ENCODE measurements at regions not wholly inside any gene's neighbourhood (a gene's known extent, or its start where the extent isn't known, plus 50 kb on each side); places are given as distances from the start of the nearest gene placed in this dataset.
"Not testable (repeated sequence)": the region's sequence is repeated elsewhere in the genome, so short reads cannot be mapped to it uniquely, and the experiment has no call there.

GRCh38 chr13:110006304-110006703 is 219.9 kb upstream of the IRS2 start:
- no peak for DNase-seq

GRCh38 chr13:110005563-110005962 is 219.2 kb upstream of the IRS2 start:
- no peak for DNase-seq

DNA sequence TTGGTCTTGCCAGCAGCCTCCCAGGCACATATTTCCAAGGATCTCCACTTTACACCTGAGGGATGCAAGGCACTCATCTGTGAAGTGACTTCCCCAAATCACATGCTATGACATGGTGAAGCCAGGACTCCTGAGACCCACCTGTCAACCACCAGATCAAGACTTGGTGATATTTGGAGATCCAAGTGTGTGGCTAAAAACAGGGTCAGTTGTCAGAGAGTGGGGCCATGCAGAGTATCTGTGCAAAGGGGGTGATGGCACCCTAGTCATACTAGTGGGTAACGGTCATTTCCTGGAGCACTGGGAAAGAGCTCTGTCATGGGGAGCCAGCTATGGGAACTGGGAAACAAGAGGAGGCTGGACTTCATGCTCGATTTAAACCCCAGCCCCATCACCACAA is 218.4 kb upstream of the IRS2 start:
- DNase-seq = no peak

DNA sequence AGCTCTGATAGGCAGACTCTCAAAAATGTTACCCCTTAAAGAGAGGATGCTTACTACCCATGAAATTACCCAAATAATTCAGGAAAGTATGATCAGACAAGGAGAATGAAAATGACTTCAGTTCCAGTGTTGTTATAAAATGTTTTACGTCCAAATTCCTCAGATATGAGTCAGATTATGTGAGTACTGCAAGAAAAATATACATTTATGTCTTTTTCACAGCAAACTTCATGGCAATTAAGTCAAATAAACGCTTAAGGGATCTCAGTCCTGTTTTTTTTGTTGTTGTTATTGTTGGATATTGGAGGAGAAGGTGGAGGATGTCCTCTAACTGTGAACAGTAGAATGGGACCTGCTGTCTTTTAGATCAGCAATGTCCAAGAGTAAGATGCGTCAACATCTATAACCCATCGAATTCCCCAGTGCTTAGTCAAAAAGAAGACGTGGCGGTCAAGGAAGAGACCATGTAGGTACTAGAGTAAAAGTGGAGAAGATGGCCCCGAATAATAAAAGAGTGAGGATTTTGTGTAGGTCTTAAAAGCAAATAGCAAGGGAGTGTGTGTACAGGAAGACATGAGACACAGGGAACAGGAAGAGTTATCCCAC is 215.4 kb upstream of the IRS2 start:
- no peak for DNase-seq

DNA sequence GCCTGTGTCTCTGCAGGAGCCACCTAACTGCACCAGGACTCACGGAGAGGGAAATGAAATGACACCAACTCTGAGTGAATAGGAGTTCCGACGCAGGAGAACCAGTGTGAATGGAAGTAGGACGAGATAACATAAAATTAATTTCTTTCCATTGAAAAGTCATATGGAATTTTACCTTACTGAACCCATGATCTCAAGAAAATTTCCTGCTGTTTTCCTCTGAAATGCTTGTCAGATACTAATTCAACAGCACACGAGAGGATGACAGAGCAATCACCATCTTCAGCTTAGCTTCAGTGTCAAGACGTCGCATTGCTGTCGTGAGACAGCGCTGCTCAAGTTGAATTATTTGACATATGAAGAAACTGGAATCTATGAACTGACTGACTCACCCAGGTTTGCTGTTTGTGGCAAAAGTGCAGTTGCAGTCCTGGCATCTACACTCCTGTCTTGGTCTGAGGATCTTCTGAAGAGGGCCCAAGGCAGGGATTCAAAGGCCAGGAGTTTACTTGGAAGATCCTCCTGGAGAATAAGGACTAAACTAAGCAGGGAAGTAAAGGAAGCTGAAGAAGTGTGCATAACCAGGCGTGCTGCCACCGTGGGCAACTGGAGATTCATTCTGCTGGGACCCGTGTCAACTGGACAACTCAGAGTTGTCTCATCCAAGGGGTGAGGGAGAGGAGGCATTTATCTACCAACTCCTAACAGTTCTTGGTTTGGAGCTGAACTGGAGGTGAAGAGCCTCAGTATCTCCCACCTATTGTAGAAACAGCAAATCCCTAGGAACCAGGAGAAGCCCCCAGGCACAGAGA is 214.4 kb upstream of the IRS2 start:
- DNase-seq = no peak

- DNase-seq = no peak
These were observed 213.5 kb upstream of the IRS2 start for GRCh38 chr13:109999659-110000533.

- no peak for DNase-seq
These were observed 212.5 kb upstream of the IRS2 start for GRCh38 chr13:109998684-109999533.

DNA sequence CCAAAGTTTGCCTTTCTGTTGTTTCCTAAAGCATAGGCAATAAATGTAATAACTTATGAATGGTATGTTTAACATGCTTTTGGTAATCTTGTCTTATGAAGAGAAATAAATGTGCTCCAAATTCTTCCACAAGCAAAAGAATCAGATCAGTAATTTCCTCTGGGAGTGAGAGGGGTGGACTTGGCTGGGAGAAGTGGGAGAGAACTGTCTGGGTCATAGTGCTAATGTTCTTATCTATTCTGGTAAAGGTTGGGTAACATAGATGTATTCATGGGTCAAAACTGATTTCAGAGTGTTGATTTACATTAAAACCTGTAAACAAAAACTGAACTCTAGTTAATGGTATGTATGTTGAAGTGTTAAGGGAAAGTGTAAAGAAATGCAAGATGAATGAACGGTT is 211.7 kb upstream of the IRS2 start:
- no peak for DNase-seq

DNA sequence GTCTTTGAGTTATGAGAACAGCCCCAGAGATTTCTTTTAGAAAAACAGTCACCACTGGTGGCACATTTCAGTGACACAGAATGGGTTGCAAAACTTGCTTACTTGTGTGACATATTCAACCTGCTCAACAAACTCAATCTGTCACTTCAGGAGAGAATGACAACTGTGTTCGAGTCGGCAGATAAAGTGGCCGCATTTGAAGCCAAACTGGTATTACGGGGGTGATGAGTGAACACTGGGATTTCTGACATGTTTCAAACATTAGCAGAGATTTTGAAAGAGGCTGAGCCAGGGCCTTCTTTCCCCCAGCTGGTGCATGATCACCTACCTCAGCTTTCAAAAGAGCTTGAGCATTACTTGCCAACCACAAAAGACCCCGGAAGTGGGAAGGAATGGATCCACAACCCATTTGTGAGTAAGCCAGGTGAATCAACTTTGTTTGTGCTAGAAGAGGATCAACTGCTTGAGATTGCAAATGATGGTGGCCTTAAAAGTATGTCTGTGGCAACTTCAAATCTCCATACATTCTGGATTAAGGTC is 210.7 kb upstream of the IRS2 start:
- not testable (repeated sequence) for DNase-seq

GRCh38 chr13:109996404-109996960 is 210.1 kb upstream of the IRS2 start:
- no peak for DNase-seq

DNA sequence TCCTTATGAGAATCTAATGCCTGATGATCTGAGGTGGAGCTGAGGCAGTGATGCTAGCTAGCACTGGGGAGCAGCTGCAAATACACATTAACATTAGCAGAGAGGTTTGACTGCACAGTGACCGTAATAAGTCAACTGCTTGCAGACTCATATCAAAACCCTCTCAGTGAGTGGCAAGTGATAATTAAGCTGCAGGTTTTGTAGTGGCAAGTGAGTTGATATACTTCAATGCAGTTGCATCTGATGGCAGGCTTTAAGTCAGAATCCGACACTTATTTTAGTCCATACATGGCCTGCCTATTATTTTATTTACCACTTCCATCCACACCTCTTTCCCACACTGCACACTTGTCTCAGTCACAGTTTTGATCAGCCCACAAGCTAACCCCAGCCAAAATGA is 209.2 kb upstream of the IRS2 start:
- no peak for DNase-seq

DNA sequence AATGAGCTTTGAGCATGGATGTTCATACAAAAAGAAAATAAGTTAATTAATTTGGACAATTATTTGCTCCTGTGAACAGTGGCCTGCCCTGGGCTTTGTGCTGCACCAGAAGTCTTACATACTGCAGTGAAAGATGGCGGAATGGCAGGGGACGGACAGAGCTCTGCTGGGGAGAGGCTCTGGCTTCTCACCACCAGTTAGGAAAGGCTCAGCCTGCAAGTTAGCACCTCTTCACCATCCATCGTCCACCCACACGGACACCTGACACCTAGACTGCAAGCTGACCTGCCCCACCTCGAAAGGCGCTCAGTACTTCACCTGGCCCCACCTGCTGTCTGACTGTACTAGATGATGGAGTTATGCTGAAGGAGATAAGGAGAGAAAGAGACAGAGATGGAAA is 203.9 kb upstream of the IRS2 start:
- no peak for DNase-seq

GRCh38 chr13:109989686-109990085 is 203.3 kb upstream of the IRS2 start:
- no peak for DNase-seq

- no peak for DNase-seq
These were observed 202.8 kb upstream of the IRS2 start for GRCh38 chr13:109989155-109989554.

DNA sequence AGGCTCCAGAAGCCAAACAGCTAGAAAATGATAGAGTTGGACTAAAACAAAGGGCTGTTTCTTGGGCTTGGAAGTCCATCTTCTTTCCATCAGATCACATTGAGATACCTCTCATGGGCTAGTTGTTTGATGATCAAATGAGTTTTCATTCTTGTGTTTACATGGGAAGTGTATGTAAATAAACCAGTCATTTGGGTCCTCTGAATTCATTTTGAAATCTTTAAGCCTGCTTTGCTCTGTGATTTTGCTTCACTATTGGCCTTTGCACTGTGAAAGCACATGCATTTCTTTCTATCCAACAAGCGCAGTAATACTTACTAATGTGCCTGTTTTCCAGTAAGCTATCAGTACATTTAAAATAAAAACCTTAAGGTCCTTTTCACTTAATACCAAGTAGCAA is 200.5 kb upstream of the IRS2 start:
- DNase-seq = no peak

GRCh38 chr13:109985871-109986450 is 199.6 kb upstream of the IRS2 start:
- DNase-seq = no peak

GRCh38 chr13:109983447-109983846 is 197.1 kb upstream of the IRS2 start:
- no peak for DNase-seq

DNA sequence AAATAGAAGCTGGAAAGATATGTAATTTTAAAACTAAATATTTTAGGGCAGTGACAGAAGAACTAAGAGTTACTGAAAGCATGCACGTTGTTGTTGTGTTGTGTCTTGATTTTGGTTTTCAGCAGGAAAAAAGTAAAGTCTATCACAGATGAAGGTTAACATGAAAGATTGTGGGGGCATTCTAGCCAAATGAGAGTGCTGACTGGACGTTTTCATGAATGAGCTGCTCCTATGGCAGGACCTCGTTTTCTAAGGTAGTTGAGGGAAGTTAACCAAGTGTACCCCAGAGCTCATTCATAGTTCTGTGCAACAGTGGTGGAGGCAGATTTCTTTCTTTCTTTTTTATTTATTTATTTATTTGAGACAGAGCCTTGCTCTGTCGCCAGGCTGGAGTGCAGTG is 194.6 kb upstream of the IRS2 start:
- DNase-seq = no peak

DNA sequence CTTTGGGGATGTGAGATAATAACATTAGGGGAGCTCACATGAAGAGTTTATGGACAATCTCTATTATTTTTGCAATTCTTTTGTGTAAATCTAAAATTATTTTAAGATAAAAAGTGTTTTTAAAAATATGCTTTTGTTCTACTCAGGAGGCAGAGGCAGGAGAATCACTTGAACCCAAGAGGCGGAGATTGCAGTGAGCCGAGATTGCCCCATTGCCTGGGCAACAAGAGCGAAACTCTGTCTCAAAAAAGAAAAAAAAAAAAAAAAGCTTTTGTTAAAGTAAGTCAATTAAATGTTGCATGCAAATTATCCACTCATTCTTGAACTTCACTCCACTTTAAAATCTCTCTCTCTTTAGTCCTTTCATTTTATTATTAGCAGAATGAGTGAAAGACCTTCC is 193.3 kb upstream of the IRS2 start:
- not testable (repeated sequence) for DNase-seq

- no peak for DNase-seq
These were observed 192.8 kb upstream of the IRS2 start for GRCh38 chr13:109979228-109979627.

GRCh38 chr13:109977212-109977968 is 191.0 kb upstream of the IRS2 start:
- no peak for DNase-seq
